IMR-90 (cell line): ENCODE measurements at regions not wholly inside any gene's neighbourhood (a gene's known extent, or its start where the extent isn't known, plus 50 kb on each side); places are given as distances from the start of the nearest gene placed in this dataset.

Source experiments
- ATAC-seq: fragments of 200-7000 bp; cut with Tn5 transposase; 2 replicates; pipeline ENCODE4 v1.9.1; 2020; ENCODE audit warnings: low read depth, mild to moderate bottlenecking, moderate library complexity
- BruUV-seq: library from RNA; stranded (reverse); fragments of 400-500 nt; replicated peaks from 2 replicates; lab custom pipeline; 2021; lab: Mats Ljungman, UMichigan
- CTCF ChIA-PET: fragments of 300-600 bp; formaldehyde crosslinking; extraction: SDS; loops from one replicate; lab custom pipeline; 2021; ENCODE audit warnings: antibody characterized with exemption; lab: Yijun Ruan, JAX
- POLR2A ChIA-PET: fragments of 300-600 bp; sonication (Branson Sonifier 250); formaldehyde crosslinking; loops from one replicate; lab custom pipeline; 2022; ENCODE audit warnings: antibody characterized with exemption; ENCODE audit not compliant: unreplicated experiment; lab: Charles Lee
- DNase-seq: peaks from one replicate; pipeline ENCODE4 v3.0.0; 2013
- H2AFZ ChIP-seq: replicated peaks from 2 replicates; pipeline ENCODE3; 2013; ENCODE audit warnings: low read length, mild to moderate bottlenecking; ENCODE audit not compliant: poor library complexity
- H2AK5ac ChIP-seq: 2 replicates; pipeline ENCODE4 v1.6.1; 2013; ENCODE audit warnings: low read depth, low read length, inconsistent platforms
- H2AK9ac ChIP-seq: replicated peaks from 2 replicates; pipeline ENCODE3; 2013; ENCODE audit warnings: mild to moderate bottlenecking, low read depth, low read length, moderate library complexity; ENCODE audit not compliant: poor library complexity
- H2BK120ac ChIP-seq: 2 replicates; pipeline ENCODE4 v1.6.1; 2013; ENCODE audit warnings: low read depth, low read length, inconsistent platforms
- H2BK15ac ChIP-seq: 3 replicates; pipeline ENCODE4 v1.6.1; 2013; ENCODE audit warnings: low read depth, low read length, inconsistent platforms
- H2BK20ac ChIP-seq: 2 replicates; pipeline ENCODE4 v1.6.1; 2013; ENCODE audit warnings: low read depth, mild to moderate bottlenecking, inconsistent platforms, low read length, moderate library complexity
- H2BK5ac ChIP-seq: 2 replicates; pipeline ENCODE4 v1.6.1; 2013; ENCODE audit warnings: mild to moderate bottlenecking, low read depth, low read length, inconsistent platforms; ENCODE audit not compliant: poor library complexity, severe bottlenecking
- H3K14ac ChIP-seq: replicated peaks from 2 replicates; pipeline ENCODE4 v1.6.1; 2013; ENCODE audit warnings: low read depth, low read length, inconsistent platforms
- H3K18ac ChIP-seq: 2 replicates; pipeline ENCODE4 v1.6.1; 2013; ENCODE audit warnings: low read depth, low read length, control low read depth
- H3K23ac ChIP-seq: 2 replicates; pipeline ENCODE4 v1.6.1; 2013; ENCODE audit warnings: low read depth, low read length, inconsistent platforms
- H3K27ac ChIP-seq: 2 replicates; pipeline ENCODE4 v1.5.1; 2013; ENCODE audit warnings: mild to moderate bottlenecking, control low read depth, low read length; ENCODE audit not compliant: insufficient read depth
- H3K27me3 ChIP-seq: 2 replicates; pipeline ENCODE4 v1.6.1; 2013; ENCODE audit warnings: low read length; ENCODE audit not compliant: control insufficient read depth, insufficient read depth
- H3K36me3 ChIP-seq: 2 replicates; pipeline ENCODE4 v1.6.1; 2013; ENCODE audit warnings: low read length, mixed read lengths; ENCODE audit not compliant: control insufficient read depth, insufficient read depth
- H3K4ac ChIP-seq: 2 replicates; pipeline ENCODE4 v1.6.1; 2013; ENCODE audit warnings: low read depth, low read length, inconsistent platforms
- H3K4me1 ChIP-seq: 2 replicates; pipeline ENCODE4 v1.6.1; 2013; ENCODE audit warnings: low read length, mixed read lengths; ENCODE audit not compliant: control insufficient read depth, insufficient read depth
- H3K4me2 ChIP-seq: 2 replicates; pipeline ENCODE4 v1.6.1; 2013; ENCODE audit warnings: low read depth, mild to moderate bottlenecking, control low read depth, low read length, moderate library complexity
- H3K4me3 ChIP-seq: 2 replicates; pipeline ENCODE4 v1.5.1; 2013; ENCODE audit warnings: low read depth, mild to moderate bottlenecking, control low read depth, low read length, moderate library complexity; ENCODE audit not compliant: insufficient read depth
- H3K56ac ChIP-seq: 2 replicates; pipeline ENCODE4 v1.6.1; 2013; ENCODE audit warnings: low read length, inconsistent platforms; ENCODE audit not compliant: insufficient read depth; ENCODE audit errors: extremely low read depth
- H3K79me1 ChIP-seq, 2 experiments: 2 replicates each; pipeline ENCODE4 v1.6.1; 2013; ENCODE audit warnings: low read length in 2 of 2, inconsistent platforms in 1 of 2, low read depth in 1 of 2
- H3K9ac ChIP-seq: 2 replicates; pipeline ENCODE4 v1.6.1; 2013; ENCODE audit warnings: low read depth, low read length, control low read depth
- H3K9me1 ChIP-seq: 2 replicates; pipeline ENCODE4 v1.6.1; 2013; ENCODE audit warnings: low read length, inconsistent platforms; ENCODE audit not compliant: insufficient read depth
- H3K9me3 ChIP-seq: 2 replicates; pipeline ENCODE4 v1.6.1; 2013; ENCODE audit warnings: low read length; ENCODE audit not compliant: control insufficient read depth, insufficient read depth
- H4K20me1 ChIP-seq: 2 replicates; pipeline ENCODE4 v1.6.1; 2013; ENCODE audit warnings: low read length, inconsistent platforms; ENCODE audit not compliant: insufficient read depth
- H4K5ac ChIP-seq: 2 replicates; pipeline ENCODE4 v1.6.1; 2013; ENCODE audit warnings: mild to moderate bottlenecking, low read depth, low read length, control low read depth
- H4K8ac ChIP-seq, 2 experiments: 2 replicates each; pipeline ENCODE4 v1.6.1; 2013; ENCODE audit warnings: low read depth in 2 of 2, low read length in 2 of 2, control low read depth in 1 of 2, inconsistent platforms in 1 of 2
- H4K91ac ChIP-seq: 2 replicates; pipeline ENCODE4 v1.6.1; 2013; ENCODE audit warnings: low read depth, low read length, inconsistent platforms; ENCODE audit not compliant: insufficient read depth
- CEBPB ChIP-seq: IDR thresholded peaks from 2 replicates; pipeline ENCODE4 v1.6.1; 2012; ENCODE audit warnings: low read depth, low read length, improper control_type of control experiment
- MXI1 ChIP-seq: IDR thresholded peaks from 2 replicates; pipeline ENCODE4 v1.6.1; 2012; ENCODE audit warnings: low read depth, mild to moderate bottlenecking, low read length, moderate library complexity, borderline replicate concordance
- WGBS, 2 experiments: methylation state at CpG; one replicate each; pipeline versions ENCODE4 v1.1.5 to v1.1.7; 2013; ENCODE audit warnings: missing lambda C conversion rate in 2 of 2; ENCODE audit not compliant: insufficient read length in 1 of 2; ENCODE audit errors: extremely low coverage in 2 of 2; 5-methylcytosine and 5-hydroxymethylcytosine counted together
- dilution Hi-C: fragments of 300-500 bp; cut with HindIII; formaldehyde crosslinking; loops from one replicate; pipeline ENCODE4 v1.14.3; 2018; ENCODE audit warnings: low sequenced_read_pairs; ENCODE audit not compliant: unreplicated experiment
- in situ Hi-C: fragments of 300-500 bp; cut with MboI; formaldehyde crosslinking; loops from 3 replicates; pipeline ENCODE4 v1.14.3; 2019; ENCODE audit warnings: low sequenced_read_pairs, inconsistent platforms, mixed read lengths
- intact Hi-C: fragments of 100-400 bp; cut with micrococcal nuclease; formaldehyde crosslinking; loops from 2 replicates; pipeline ENCODE4 v1.10.0; 2022
- TF ChIP-seq, protein P1 (sequence below): conservative IDR thresholded peaks from 2 replicates; pipeline ENCODE4 v1.5.1; 2012; ENCODE audit warnings: mild to moderate bottlenecking, low read depth, low read length, improper control_type of control experiment

DNA sequence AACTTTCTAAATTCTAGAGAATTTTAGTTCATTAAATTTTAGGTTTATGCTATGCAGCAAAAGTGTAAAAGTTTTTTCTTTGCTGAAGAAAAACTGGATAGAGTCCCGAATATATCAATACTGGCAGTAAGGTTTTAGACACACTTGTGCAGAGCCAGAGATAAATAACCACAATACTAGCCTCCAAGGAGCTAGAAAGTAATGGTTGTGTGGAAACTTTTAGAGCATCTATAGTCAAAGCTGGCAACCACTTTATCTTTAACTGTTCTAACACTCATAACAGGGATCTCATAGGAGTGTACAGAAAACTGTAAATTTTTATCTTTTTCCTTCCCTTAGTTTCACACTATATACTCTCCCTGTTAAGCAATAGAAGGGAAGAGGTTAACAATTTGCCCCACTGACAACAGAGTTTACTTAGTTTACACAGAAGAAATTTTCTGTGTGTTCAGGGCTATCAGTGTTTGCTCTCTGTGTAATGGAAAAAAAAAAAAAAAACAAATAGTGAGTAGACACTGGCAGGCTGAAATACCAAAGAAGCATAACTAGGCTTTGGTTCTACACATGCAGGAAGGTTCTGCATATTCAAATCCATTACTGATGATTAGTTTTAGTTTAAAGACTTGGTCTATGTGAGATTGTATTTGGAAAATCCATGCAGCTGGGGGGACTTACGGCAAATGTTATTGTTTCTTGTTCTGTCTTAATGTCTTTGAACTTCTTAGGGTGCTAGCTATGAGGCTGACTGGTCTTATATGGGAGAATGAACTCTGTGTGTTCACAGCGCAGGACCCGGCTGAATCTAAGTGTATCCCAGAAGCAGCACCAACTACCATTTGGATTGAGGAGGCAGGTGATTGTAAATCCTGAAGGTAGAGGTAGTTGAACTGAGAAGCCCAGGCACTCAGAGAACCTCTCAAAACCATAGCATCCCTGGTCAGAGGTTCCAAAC is 187.6 kb downstream of the PCSK1 start:
- peak overlapping the region; percentile 100 for H2BK20ac ChIP-seq
- H3K4ac ChIP-seq, result peak overlapping the region; percentile 96
- peak overlapping the region; percentile 96 for H3K14ac ChIP-seq
- H3K23ac ChIP-seq, result peak overlapping the region; percentile 74
- H3K9ac ChIP-seq, result peak overlapping the region; percentile 81
- dilution Hi-C loops, result no loop called here
- CTCF ChIA-PET, result interaction anchor here (0.9 kb wide), 1 partner anchor 90 kb away, joined by 4 read pairs; no protein-coding TSS in a partner anchor
- peaks cover 3 to 20% of the 10 kb centered on the region in 2 experiments; a peak in 2 of 4 replicates for H3K79me1 ChIP-seq
- peak overlapping the region; percentile 46 for H2AFZ ChIP-seq
- H3K27me3 ChIP-seq, result no peaks in the 10 kb centered on the region
- peak overlapping the region; percentile 78 to 88 for H4K8ac ChIP-seq
- DNase-seq (peak; percentile 19), ATAC-seq (peak; percentile 52)
- H4K20me1 ChIP-seq, result no peaks in the 10 kb centered on the region
- 80% methylated on average over 1 of the region's 4 CpGs; no CpG with 5 or more reads in 1 of the 2 experiments for WGBS, 2 experiments
- H3K4me2 ChIP-seq, result peak overlapping the region; percentile 44
- peak overlapping the region; percentile 100 for H3K27ac ChIP-seq
- no TSS peak for BruUV-seq
- peak overlapping the region; percentile 100 for H3K18ac ChIP-seq
- intact Hi-C loops, result loop anchor here (5.0 kb wide), 1 partner anchor 223 kb away; no protein-coding TSS in a partner anchor
- no peak overlapping the region for H3K4me3 ChIP-seq
- peaks cover 30% of the 10 kb centered on the region for H3K4me1 ChIP-seq
- peaks cover 19% of the 10 kb centered on the region for H3K9me1 ChIP-seq
- H2BK120ac ChIP-seq, result peak overlapping the region; percentile 98
- H2AK9ac ChIP-seq, result peak overlapping the region; percentile 21
- no peak for TF ChIP-seq MXI1
- TF ChIP-seq, protein P1, sequence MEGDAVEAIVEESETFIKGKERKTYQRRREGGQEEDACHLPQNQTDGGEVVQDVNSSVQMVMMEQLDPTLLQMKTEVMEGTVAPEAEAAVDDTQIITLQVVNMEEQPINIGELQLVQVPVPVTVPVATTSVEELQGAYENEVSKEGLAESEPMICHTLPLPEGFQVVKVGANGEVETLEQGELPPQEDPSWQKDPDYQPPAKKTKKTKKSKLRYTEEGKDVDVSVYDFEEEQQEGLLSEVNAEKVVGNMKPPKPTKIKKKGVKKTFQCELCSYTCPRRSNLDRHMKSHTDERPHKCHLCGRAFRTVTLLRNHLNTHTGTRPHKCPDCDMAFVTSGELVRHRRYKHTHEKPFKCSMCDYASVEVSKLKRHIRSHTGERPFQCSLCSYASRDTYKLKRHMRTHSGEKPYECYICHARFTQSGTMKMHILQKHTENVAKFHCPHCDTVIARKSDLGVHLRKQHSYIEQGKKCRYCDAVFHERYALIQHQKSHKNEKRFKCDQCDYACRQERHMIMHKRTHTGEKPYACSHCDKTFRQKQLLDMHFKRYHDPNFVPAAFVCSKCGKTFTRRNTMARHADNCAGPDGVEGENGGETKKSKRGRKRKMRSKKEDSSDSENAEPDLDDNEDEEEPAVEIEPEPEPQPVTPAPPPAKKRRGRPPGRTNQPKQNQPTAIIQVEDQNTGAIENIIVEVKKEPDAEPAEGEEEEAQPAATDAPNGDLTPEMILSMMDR, result no peak
- peak; percentile 37 for TF ChIP-seq CEBPB
- H2AK5ac ChIP-seq, result peak overlapping the region; percentile 76
- H3K56ac ChIP-seq, result peak overlapping the region; percentile 72
- no peaks in the 10 kb centered on the region for H3K9me3 ChIP-seq
- peak overlapping the region; percentile 78 for H2BK15ac ChIP-seq
- no peaks in the 10 kb centered on the region for H3K36me3 ChIP-seq
- in situ Hi-C loops, result no loop called here
- peak overlapping the region; percentile 92 for H2BK5ac ChIP-seq
- H4K91ac ChIP-seq, result peak overlapping the region; percentile 94
- POLR2A ChIA-PET, result no interaction called here
- H4K5ac ChIP-seq, result peak overlapping the region; percentile 100
